ENCODE measurements at regions not wholly inside any gene's neighbourhood (a gene's known extent, or its start where the extent isn't known, plus 50 kb on each side); places are given as distances from the start of the nearest gene placed in this dataset.
A peak's percentile ranks its signal among the peaks of the same experiment; 100 is the strongest.

- Histone ChIP-seq H3K9ac (ENCODE audit: low read length) (no peak overlapping the region), H3K36me3 (ENCODE audit: control insufficient read depth, insufficient read depth, low read length) (no peaks in the 10 kb centered on the region), H3K4me3 (ENCODE audit: low read depth, low read length) (no peak overlapping the region), H3K9me3 (ENCODE audit: control insufficient read depth, insufficient read depth, low read depth, low read length) (no peaks in the 10 kb centered on the region), H3K4me1 (ENCODE audit: control insufficient read depth, insufficient read depth, low read length) (peaks cover 24% of the 10 kb centered on the region), H3K27me3 (ENCODE audit: control insufficient read depth, insufficient read depth, low read length) (no peaks in the 10 kb centered on the region), H3K27ac (ENCODE audit: low read depth, low read length) (no peak overlapping the region)
Measured at GRCh38 chr1:229194096-229194495, 76.8 kb upstream of the RAB4A start.

GRCh38 chr1:229195246-229195645 lies 75.7 kb upstream of the RAB4A start:
- Histone ChIP-seq H3K27me3 (ENCODE audit: control insufficient read depth, insufficient read depth, low read length) (no peaks in the 10 kb centered on the region), H3K4me1 (ENCODE audit: control insufficient read depth, insufficient read depth, low read length) (peaks cover 26% of the 10 kb centered on the region), H3K9ac (ENCODE audit: low read length) (no peak overlapping the region), H3K9me3 (ENCODE audit: control insufficient read depth, insufficient read depth, low read depth, low read length) (no peaks in the 10 kb centered on the region), H3K27ac (ENCODE audit: low read depth, low read length) (no peak overlapping the region), H3K4me3 (ENCODE audit: low read depth, low read length) (no peak overlapping the region), H3K36me3 (ENCODE audit: control insufficient read depth, insufficient read depth, low read length) (no peaks in the 10 kb centered on the region)

GRCh38 chr1:229196404-229197264 lies 74.3 kb upstream of the RAB4A start:
- Histone ChIP-seq H3K4me3 (ENCODE audit: low read depth, low read length) (no peak overlapping the region), H3K36me3 (ENCODE audit: control insufficient read depth, insufficient read depth, low read length) (no peaks in the 10 kb centered on the region), H3K9ac (ENCODE audit: low read length) (no peak overlapping the region), H3K27me3 (ENCODE audit: control insufficient read depth, insufficient read depth, low read length) (no peaks in the 10 kb centered on the region), H3K27ac (ENCODE audit: low read depth, low read length) (no peak overlapping the region), H3K4me1 (ENCODE audit: control insufficient read depth, insufficient read depth, low read length) (peaks cover 18% of the 10 kb centered on the region), H3K9me3 (ENCODE audit: control insufficient read depth, insufficient read depth, low read depth, low read length) (no peaks in the 10 kb centered on the region)

- Histone ChIP-seq H3K9me3 (ENCODE audit: control insufficient read depth, insufficient read depth, low read depth, low read length) (no peaks in the 10 kb centered on the region), H3K27me3 (ENCODE audit: control insufficient read depth, insufficient read depth, low read length) (no peaks in the 10 kb centered on the region), H3K36me3 (ENCODE audit: control insufficient read depth, insufficient read depth, low read length) (no peaks in the 10 kb centered on the region), H3K9ac (ENCODE audit: low read length) (no peak overlapping the region), H3K4me1 (ENCODE audit: control insufficient read depth, insufficient read depth, low read length) (peaks cover 18% of the 10 kb centered on the region), H3K4me3 (ENCODE audit: low read depth, low read length) (no peak overlapping the region), H3K27ac (ENCODE audit: low read depth, low read length) (no peak overlapping the region)
Measured at GRCh38 chr1:229197265-229197585, 73.7 kb upstream of the RAB4A start.

GRCh38 chr1:229199261-229200243 lies 71.4 kb upstream of the RAB4A start:
- no peaks in the 10 kb centered on the region for H3K36me3 ChIP-seq (ENCODE audit: control insufficient read depth, insufficient read depth, low read length)
- peaks cover 37% of the 10 kb centered on the region for H3K4me1 ChIP-seq (ENCODE audit: control insufficient read depth, insufficient read depth, low read length)
- H3K27me3 ChIP-seq (ENCODE audit: control insufficient read depth, insufficient read depth, low read length): no peaks in the 10 kb centered on the region
- peak overlapping the region; percentile 17; the same call in 1 of the 2 replicates for H3K27ac ChIP-seq (ENCODE audit: low read depth, low read length)
- H3K9ac ChIP-seq (ENCODE audit: low read length): no peak overlapping the region
- no peaks in the 10 kb centered on the region for H3K9me3 ChIP-seq (ENCODE audit: control insufficient read depth, insufficient read depth, low read depth, low read length)
- H3K4me3 ChIP-seq (ENCODE audit: low read depth, low read length): peak overlapping the region; percentile 3; the same call in 1 of the 2 replicates

GRCh38 chr1:229203030-229203751 lies 67.7 kb upstream of the RAB4A start:
- no peaks in the 10 kb centered on the region for H3K27me3 ChIP-seq (ENCODE audit: control insufficient read depth, insufficient read depth, low read length)
- H3K27ac ChIP-seq (ENCODE audit: low read depth, low read length): no peak overlapping the region
- H3K9me3 ChIP-seq (ENCODE audit: control insufficient read depth, insufficient read depth, low read depth, low read length): peaks cover 3% of the 10 kb centered on the region; the same call in 1 of the 2 replicates
- no peak overlapping the region for H3K4me3 ChIP-seq (ENCODE audit: low read depth, low read length)
- H3K4me1 ChIP-seq (ENCODE audit: control insufficient read depth, insufficient read depth, low read length): peaks cover 51% of the 10 kb centered on the region
- H3K36me3 ChIP-seq (ENCODE audit: control insufficient read depth, insufficient read depth, low read length): no peaks in the 10 kb centered on the region
- H3K9ac ChIP-seq (ENCODE audit: low read length): peak overlapping the region; percentile 15

GRCh38 chr1:229203991-229204632 lies 66.8 kb upstream of the RAB4A start:
- H3K4me1 ChIP-seq (ENCODE audit: control insufficient read depth, insufficient read depth, low read length): peaks cover 49% of the 10 kb centered on the region
- H3K27me3 ChIP-seq (ENCODE audit: control insufficient read depth, insufficient read depth, low read length): no peaks in the 10 kb centered on the region
- H3K9me3 ChIP-seq (ENCODE audit: control insufficient read depth, insufficient read depth, low read depth, low read length): peaks cover 11% of the 10 kb centered on the region; the same call in 1 of the 2 replicates
- no peak overlapping the region for H3K4me3 ChIP-seq (ENCODE audit: low read depth, low read length)
- H3K36me3 ChIP-seq (ENCODE audit: control insufficient read depth, insufficient read depth, low read length): no peaks in the 10 kb centered on the region
- H3K9ac ChIP-seq (ENCODE audit: low read length): peak overlapping the region; percentile 51
- peak overlapping the region; percentile 20; the same call in 1 of the 2 replicates for H3K27ac ChIP-seq (ENCODE audit: low read depth, low read length)

GRCh38 chr1:229204921-229205777 lies 65.8 kb upstream of the RAB4A start:
- peaks cover 11% of the 10 kb centered on the region; the same call in 1 of the 2 replicates for H3K9me3 ChIP-seq (ENCODE audit: control insufficient read depth, insufficient read depth, low read depth, low read length)
- H3K4me3 ChIP-seq (ENCODE audit: low read depth, low read length): no peak overlapping the region
- no peak overlapping the region for H3K9ac ChIP-seq (ENCODE audit: low read length)
- H3K36me3 ChIP-seq (ENCODE audit: control insufficient read depth, insufficient read depth, low read length): no peaks in the 10 kb centered on the region
- H3K27me3 ChIP-seq (ENCODE audit: control insufficient read depth, insufficient read depth, low read length): no peaks in the 10 kb centered on the region
- H3K4me1 ChIP-seq (ENCODE audit: control insufficient read depth, insufficient read depth, low read length): peaks cover 39% of the 10 kb centered on the region
- peak overlapping the region; percentile 20; the same call in 1 of the 2 replicates for H3K27ac ChIP-seq (ENCODE audit: low read depth, low read length)

- Histone ChIP-seq H3K36me3 (ENCODE audit: control insufficient read depth, insufficient read depth, low read length) (no peaks in the 10 kb centered on the region), H3K27me3 (ENCODE audit: control insufficient read depth, insufficient read depth, low read length) (no peaks in the 10 kb centered on the region), H3K4me3 (ENCODE audit: low read depth, low read length) (no peak overlapping the region), H3K27ac (ENCODE audit: low read depth, low read length) (no peak overlapping the region), H3K9ac (ENCODE audit: low read length) (no peak overlapping the region), H3K9me3 (ENCODE audit: control insufficient read depth, insufficient read depth, low read depth, low read length) (peaks cover 11% of the 10 kb centered on the region; the same call in 1 of the 2 replicates), H3K4me1 (ENCODE audit: control insufficient read depth, insufficient read depth, low read length) (peaks cover 35% of the 10 kb centered on the region; the same call in 1 of the 2 replicates)
Measured at GRCh38 chr1:229205854-229206253, 65.1 kb upstream of the RAB4A start.

All from HUES6 (cell line).